Stimulated activated naive CD4-positive, alpha-beta T cell (primary cell): ENCODE measurements at regions not wholly inside any gene's neighbourhood (a gene's known extent, or its start where the extent isn't known, plus 50 kb on each side); places are given as distances from the start of the nearest gene placed in this dataset.
"Not testable (repeated sequence)": the region's sequence is repeated elsewhere in the genome, so short reads cannot be mapped to it uniquely, and the experiment has no call there.

ENCODE experiments used
- DNase-seq, 6 experiments: peaks; one replicate each; lab custom pipeline; 2025; lab: John Stamatoyannopoulos, UW

- DNase-seq = no peak
Measured at GRCh38 chr10:9379183-9379582, 1324.7 kb downstream of the GATA3 start.

GRCh38 chr10:9381733-9382532 lies 1327.4 kb downstream of the GATA3 start:
- DNase-seq = no peak

DNA sequence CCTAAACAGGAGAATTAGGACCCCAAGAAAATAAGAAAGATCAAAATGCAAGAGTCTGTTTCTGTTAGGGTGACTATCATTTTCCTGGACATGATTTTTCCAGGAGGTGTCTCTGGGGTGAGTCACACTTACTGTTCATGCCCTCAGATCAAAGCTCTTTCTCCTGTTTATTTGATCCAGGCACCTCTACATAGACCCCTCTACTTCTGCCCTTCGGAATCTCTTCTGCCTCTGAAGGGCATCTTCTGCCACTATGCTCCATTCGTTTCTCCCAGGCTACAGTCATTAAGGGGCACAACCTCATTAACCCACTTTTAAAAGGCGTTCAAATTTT lies 1328.0 kb downstream of the GATA3 start:
- no peak for DNase-seq

- DNase-seq = no peak
Measured at GRCh38 chr10:9390516-9390915, 1336.0 kb downstream of the GATA3 start.

DNA sequence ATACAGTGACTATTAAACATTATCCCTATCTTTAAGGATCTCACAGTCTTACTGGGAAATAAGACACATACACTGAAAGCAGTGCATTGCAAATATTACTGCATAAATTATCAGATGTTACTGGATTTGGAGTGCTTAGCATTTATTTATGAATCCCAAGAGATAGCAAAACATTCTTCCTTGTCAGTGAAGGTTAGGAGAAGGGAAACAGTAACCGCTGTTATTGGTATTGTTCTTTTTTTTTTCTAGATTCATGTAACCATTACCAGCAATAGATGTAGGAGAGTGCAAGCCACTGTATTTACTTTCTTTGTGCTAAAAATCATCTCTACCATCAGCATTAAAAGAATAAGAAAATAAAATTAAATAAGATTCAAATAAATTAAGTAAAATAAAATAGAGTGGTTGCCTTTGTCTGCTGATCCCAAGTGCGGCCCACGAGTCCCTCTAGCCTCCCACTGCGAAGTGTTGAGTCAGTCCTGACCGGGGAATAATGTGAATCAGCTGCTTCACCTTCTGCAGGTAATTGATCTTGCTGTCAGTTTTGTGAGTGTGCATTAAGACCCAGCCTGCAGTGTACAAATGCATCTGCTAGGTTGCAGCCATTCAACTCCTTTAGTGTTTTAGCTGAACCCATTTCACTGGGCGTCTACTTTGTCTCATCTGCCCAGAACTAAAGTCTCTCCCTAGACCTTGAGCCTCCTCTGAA lies 1344.9 kb downstream of the GATA3 start:
- no peak for DNase-seq

DNA sequence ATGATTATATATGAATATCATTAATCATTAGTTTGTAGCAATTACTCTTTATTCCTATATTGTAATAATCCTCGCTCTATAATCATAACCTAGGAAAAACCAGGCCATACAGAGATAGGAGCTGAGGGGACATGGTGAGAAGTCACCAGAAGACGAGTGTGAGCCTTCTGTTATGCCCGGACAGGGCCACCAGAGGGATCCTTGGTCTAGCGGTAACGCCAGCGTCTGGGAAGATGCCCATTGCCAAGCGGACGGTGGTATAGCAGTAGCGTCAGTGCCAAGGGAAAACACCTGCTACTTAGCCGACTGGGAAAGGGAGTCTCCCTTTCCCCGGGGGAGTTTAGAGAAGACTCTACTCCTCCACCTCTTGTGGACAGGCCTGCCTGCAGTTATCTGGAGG lies 1347.6 kb downstream of the GATA3 start:
- not testable (repeated sequence) for DNase-seq

- not testable (repeated sequence) for DNase-seq
Measured at GRCh38 chr10:9402507-9403195, 1348.2 kb downstream of the GATA3 start.

GRCh38 chr10:9407201-9407600 lies 1352.7 kb downstream of the GATA3 start:
- DNase-seq = not testable (repeated sequence)

DNA sequence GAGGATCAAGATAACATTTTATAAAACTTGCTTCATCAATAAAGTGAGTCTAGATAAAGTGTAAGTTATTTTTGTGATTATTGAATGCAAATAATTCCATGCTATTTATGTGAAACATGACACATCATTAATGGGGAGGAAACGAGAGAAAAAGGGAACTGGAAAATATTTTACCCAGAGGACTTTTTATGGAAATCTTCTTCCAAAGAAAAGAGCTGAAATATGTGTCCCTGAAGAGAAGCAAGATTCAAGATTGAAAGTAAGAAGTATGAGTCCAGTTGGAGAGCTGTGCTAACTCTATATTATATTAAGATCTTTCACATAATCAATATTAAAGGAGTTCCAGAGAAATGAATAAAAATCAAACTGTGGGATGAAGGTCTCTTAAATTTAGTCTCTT lies 1361.8 kb downstream of the GATA3 start:
- DNase-seq = no peak

GRCh38 chr10:9419757-9420156 lies 1365.3 kb downstream of the GATA3 start:
- DNase-seq = no peak

GRCh38 chr10:9427209-9427608 lies 1372.7 kb downstream of the GATA3 start:
- DNase-seq = no peak

- DNase-seq = no peak
Measured at GRCh38 chr10:9437131-9437530, 1382.6 kb downstream of the GATA3 start.

- DNase-seq = no peak
Measured at GRCh38 chr10:9443758-9444157, 1389.3 kb downstream of the GATA3 start.

- no peak for DNase-seq
Measured at GRCh38 chr10:9449530-9449929, 1395.0 kb downstream of the GATA3 start.

DNA sequence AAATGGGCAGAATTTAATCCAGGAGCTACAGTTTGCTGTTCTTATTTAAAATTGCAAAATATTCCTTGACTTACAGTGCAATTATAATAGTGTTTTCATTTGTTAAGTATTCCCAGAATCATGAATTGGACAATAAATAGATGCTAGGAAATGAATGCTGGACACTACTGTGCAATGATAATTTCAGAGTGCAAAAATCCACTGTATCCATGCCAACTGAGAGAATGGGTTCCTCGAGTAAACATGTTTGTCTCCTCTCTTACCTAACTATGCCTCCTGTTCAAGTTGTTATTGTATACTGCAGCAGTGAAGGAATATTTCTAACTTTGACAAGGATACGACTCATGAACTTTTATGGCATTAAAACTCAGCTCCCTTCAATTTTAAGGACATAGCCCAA lies 1396.3 kb downstream of the GATA3 start:
- no peak for DNase-seq

- no peak for DNase-seq
Measured at GRCh38 chr10:9451211-9451773, 1396.8 kb downstream of the GATA3 start.

DNA sequence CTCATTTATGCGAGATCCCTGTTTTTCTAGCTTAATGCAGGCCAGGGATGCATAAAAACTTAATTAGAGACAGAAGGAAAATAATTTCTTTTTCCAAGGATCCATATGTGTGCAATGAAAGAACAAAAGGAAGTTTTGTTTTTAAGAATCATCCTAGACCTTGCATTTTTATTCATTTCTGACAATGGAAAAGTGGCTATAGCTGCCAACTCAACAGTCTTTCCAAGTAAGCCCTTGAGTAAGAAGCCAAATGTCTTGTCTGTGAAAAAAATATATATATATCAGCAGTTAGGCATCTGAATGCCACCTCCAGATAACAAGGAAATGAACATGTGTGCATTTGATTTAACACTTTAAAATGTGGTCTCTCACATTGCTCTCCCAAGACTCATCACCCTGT lies 1397.6 kb downstream of the GATA3 start:
- DNase-seq = no peak

- DNase-seq = not testable (repeated sequence)
Measured at GRCh38 chr10:9453871-9454270, 1399.4 kb downstream of the GATA3 start.

- no peak for DNase-seq
Measured at GRCh38 chr10:9469663-9470205, 1415.2 kb downstream of the GATA3 start.

GRCh38 chr10:9470581-9470980 lies 1416.1 kb downstream of the GATA3 start:
- no peak for DNase-seq

GRCh38 chr10:9501944-9502343 lies 1447.5 kb downstream of the GATA3 start:
- no peak for DNase-seq

- no peak for DNase-seq
Measured at GRCh38 chr10:9504227-9504626, 1449.7 kb downstream of the GATA3 start.
